ENCODE measurements at regions not wholly inside any gene's neighbourhood (a gene's known extent, or its start where the extent isn't known, plus 50 kb on each side); places are given as distances from the start of the nearest gene placed in this dataset.

GRCh38 chr12:111287125-111287900 lies 81.6 kb downstream of the PHETA1 start:
- Histone ChIP-seq H3K9ac (ENCODE audit: insufficient read depth in 1 of 2, low read length in 2 of 2) (no peak overlapping the region), H3K27ac (ENCODE audit: low read depth in 1 of 2, low read length in 1 of 2) (no peak overlapping the region), H3K4me1 (ENCODE audit: control insufficient read depth in 5 of 5, insufficient read depth in 5 of 5, low read length in 5 of 5) (no peaks in the 10 kb centered on the region), H3K9me3 (ENCODE audit: control insufficient read depth in 4 of 4, insufficient read depth in 3 of 4, low read length in 3 of 4) (peaks cover 0 to 6% (median 0%) of the 10 kb centered on the region in 4 donors), H3K27me3 (ENCODE audit: control insufficient read depth in 3 of 3, insufficient read depth in 3 of 3, low read length in 2 of 3) (no peaks in the 10 kb centered on the region), H3K4me3 (no peak overlapping the region), H3K36me3 (ENCODE audit: control insufficient read depth in 4 of 4, insufficient read depth in 4 of 4, low read length in 4 of 4) (no peaks in the 10 kb centered on the region)
- 79 to 85% methylated on average over 34 of the region's 34 CpGs for WGBS, 2 donors
- DNase-seq (no peak), ATAC-seq (ENCODE audit: insufficient read depth, low FRiP score) (no peak)
- no peak for TF ChIP-seq CTCF (IDR thresholded peaks at IDR 0.05; ENCODE audit: control extremely low read depth, extremely low read depth)

- H3K27ac ChIP-seq (ENCODE audit: low read depth in 1 of 2, low read length in 1 of 2) = no peak overlapping the region
- H3K36me3 ChIP-seq (ENCODE audit: control insufficient read depth in 4 of 4, insufficient read depth in 4 of 4, low read length in 4 of 4) = peaks cover 0 to 3% (median 0%) of the 10 kb centered on the region in 4 donors
- peaks cover 0 to 15% (median 0%) of the 10 kb centered on the region in 4 donors for H3K9me3 ChIP-seq (ENCODE audit: control insufficient read depth in 4 of 4, insufficient read depth in 3 of 4, low read length in 3 of 4)
- no peak overlapping the region for H3K4me3 ChIP-seq
- no peak for TF ChIP-seq CTCF (IDR thresholded peaks at IDR 0.05; ENCODE audit: control extremely low read depth, extremely low read depth)
- ATAC-seq (ENCODE audit: insufficient read depth, low FRiP score) = no peak
- 55 to 78% methylated on average over 5 of the region's 5 CpGs for WGBS, 2 donors
- no peak overlapping the region for H3K9ac ChIP-seq (ENCODE audit: insufficient read depth in 1 of 2, low read length in 2 of 2)
- H3K27me3 ChIP-seq (ENCODE audit: control insufficient read depth in 3 of 3, insufficient read depth in 3 of 3, low read length in 2 of 3) = no peaks in the 10 kb centered on the region
- no peak for DNase-seq
- H3K4me1 ChIP-seq (ENCODE audit: control insufficient read depth in 5 of 5, insufficient read depth in 5 of 5, low read length in 5 of 5) = no peaks in the 10 kb centered on the region
Observed at GRCh38 chr12:111285200-111285599, 83.7 kb downstream of the PHETA1 start.

GRCh38 chr12:111284709-111285108 lies 84.2 kb downstream of the PHETA1 start:
- ATAC-seq (ENCODE audit: insufficient read depth, low FRiP score) = no peak
- TF ChIP-seq CTCF (IDR thresholded peaks at IDR 0.05; ENCODE audit: control extremely low read depth, extremely low read depth) = no peak
- WGBS, 2 donors = 58 to 67% methylated on average over 11 of the region's 11 CpGs

More at GRCh38 chr12:111284709-111285108, 84.2 kb downstream of the PHETA1 start:
- H3K27me3 ChIP-seq (ENCODE audit: control insufficient read depth in 3 of 3, insufficient read depth in 3 of 3, low read length in 2 of 3) = no peaks in the 10 kb centered on the region
- H3K4me3 ChIP-seq = no peak overlapping the region
- H3K9ac ChIP-seq (ENCODE audit: insufficient read depth in 1 of 2, low read length in 2 of 2) = no peak overlapping the region
- H3K36me3 ChIP-seq (ENCODE audit: control insufficient read depth in 4 of 4, insufficient read depth in 4 of 4, low read length in 4 of 4) = peaks cover 0 to 3% (median 0%) of the 10 kb centered on the region in 4 donors
- H3K27ac ChIP-seq (ENCODE audit: low read depth in 1 of 2, low read length in 1 of 2) = no peak overlapping the region
- peaks cover 0 to 15% (median 0%) of the 10 kb centered on the region in 4 donors for H3K9me3 ChIP-seq (ENCODE audit: control insufficient read depth in 4 of 4, insufficient read depth in 3 of 4, low read length in 3 of 4)
- H3K4me1 ChIP-seq (ENCODE audit: control insufficient read depth in 5 of 5, insufficient read depth in 5 of 5, low read length in 5 of 5) = no peaks in the 10 kb centered on the region
- DNase-seq = no peak

All from lung (tissue), 11 donors.